ENCODE measurements at regions not wholly inside any gene's neighbourhood (a gene's known extent, or its start where the extent isn't known, plus 50 kb on each side); places are given as distances from the start of the nearest gene placed in this dataset.

GRCh38 chr14:59037086-59037485 lies 151.4 kb upstream of the DAAM1 start:
- no peak for DNase-seq (ENCODE audit: low spot score)
- in situ Hi-C loops (cut with MboI; ENCODE audit: low pct_unique_long_range_greater_than_20kb, low sequenced_read_pairs, unreplicated experiment), result no loop called here
- TF ChIP-seq CTCF (IDR thresholded peaks at IDR 0.05; ENCODE audit: extremely low read depth, insufficient read depth, missing control alignments), result no peak

GRCh38 chr14:59037620-59038019 lies 150.8 kb upstream of the DAAM1 start:
- DNase-seq (ENCODE audit: low spot score), result no peak
- TF ChIP-seq CTCF (IDR thresholded peaks at IDR 0.05; ENCODE audit: extremely low read depth, insufficient read depth, missing control alignments), result no peak
- in situ Hi-C loops (cut with MboI; ENCODE audit: low pct_unique_long_range_greater_than_20kb, low sequenced_read_pairs, unreplicated experiment), result no loop called here

- TF ChIP-seq CTCF (IDR thresholded peaks at IDR 0.05; ENCODE audit: extremely low read depth, insufficient read depth, missing control alignments), result no peak
- no peak for DNase-seq (ENCODE audit: low spot score)
- in situ Hi-C loops (cut with MboI; ENCODE audit: low pct_unique_long_range_greater_than_20kb, low sequenced_read_pairs, unreplicated experiment), result no loop called here
Measured at GRCh38 chr14:59038746-59039145, 149.7 kb upstream of the DAAM1 start.

GRCh38 chr14:59041308-59041707 lies 147.2 kb upstream of the DAAM1 start:
- in situ Hi-C loops (cut with MboI; ENCODE audit: low pct_unique_long_range_greater_than_20kb, low sequenced_read_pairs, unreplicated experiment), result no loop called here
- no peak for TF ChIP-seq CTCF (IDR thresholded peaks at IDR 0.05; ENCODE audit: extremely low read depth, insufficient read depth, missing control alignments)

GRCh38 chr14:59044707-59045106 lies 143.8 kb upstream of the DAAM1 start:
- in situ Hi-C loops (cut with MboI; ENCODE audit: low pct_unique_long_range_greater_than_20kb, low sequenced_read_pairs, unreplicated experiment), result no loop called here

More at GRCh38 chr14:59041308-59041707, 147.2 kb upstream of the DAAM1 start:
- DNase-seq (ENCODE audit: low spot score), result no peak

GRCh38 chr14:59046746-59047145 lies 141.7 kb upstream of the DAAM1 start:
- in situ Hi-C loops (cut with MboI; ENCODE audit: low pct_unique_long_range_greater_than_20kb, low sequenced_read_pairs, unreplicated experiment), result no loop called here
- no peak for TF ChIP-seq CTCF (IDR thresholded peaks at IDR 0.05; ENCODE audit: extremely low read depth, insufficient read depth, missing control alignments)
- no peak for DNase-seq (ENCODE audit: low spot score)

More at GRCh38 chr14:59044707-59045106, 143.8 kb upstream of the DAAM1 start:
- no peak for DNase-seq (ENCODE audit: low spot score)
- no peak for TF ChIP-seq CTCF (IDR thresholded peaks at IDR 0.05; ENCODE audit: extremely low read depth, insufficient read depth, missing control alignments)

- in situ Hi-C loops (cut with MboI; ENCODE audit: low pct_unique_long_range_greater_than_20kb, low sequenced_read_pairs, unreplicated experiment), result no loop called here
- DNase-seq (ENCODE audit: low spot score), result no peak
Measured at GRCh38 chr14:59055006-59055405, 133.5 kb upstream of the DAAM1 start.

More at GRCh38 chr14:59055006-59055405, 133.5 kb upstream of the DAAM1 start:
- no peak for TF ChIP-seq CTCF (IDR thresholded peaks at IDR 0.05; ENCODE audit: extremely low read depth, insufficient read depth, missing control alignments)

All from GM13977 (cell line).